ENCODE measurements at regions not wholly inside any gene's neighbourhood (a gene's known extent, or its start where the extent isn't known, plus 50 kb on each side); places are given as distances from the start of the nearest gene placed in this dataset.

GRCh38 chr17:54085020-54085419 lies 262.3 kb downstream of the KIF2B start:
- H3K27ac ChIP-seq (replicated peaks), result no peak overlapping the region
- no peak overlapping the region for H3K4me3 ChIP-seq
- no peaks in the 10 kb centered on the region for H3K4me1 ChIP-seq
- H3K27me3 ChIP-seq (ENCODE audit: low read depth), result no peaks in the 10 kb centered on the region
- no peak for DNase-seq
- intact Hi-C loops (cut with micrococcal nuclease), result no loop called here
- H3K9me3 ChIP-seq (replicated peaks), result peaks cover 16% of the 10 kb centered on the region
- no peaks in the 10 kb centered on the region for H3K36me3 ChIP-seq
- no peak for TF ChIP-seq CTCF (IDR thresholded peaks at IDR 0.05; ENCODE audit: borderline replicate concordance)

- no peak overlapping the region for H3K27ac ChIP-seq (replicated peaks)
- no peaks in the 10 kb centered on the region for H3K27me3 ChIP-seq (ENCODE audit: low read depth)
- no peaks in the 10 kb centered on the region for H3K36me3 ChIP-seq
- H3K4me3 ChIP-seq, result no peak overlapping the region
- H3K4me1 ChIP-seq, result no peaks in the 10 kb centered on the region
- no peak for DNase-seq
- peaks cover 25% of the 10 kb centered on the region for H3K9me3 ChIP-seq (replicated peaks)
- intact Hi-C loops (cut with micrococcal nuclease), result no loop called here
- TF ChIP-seq CTCF (IDR thresholded peaks at IDR 0.05; ENCODE audit: borderline replicate concordance), result no peak
Measured at GRCh38 chr17:54085934-54086333, 263.2 kb downstream of the KIF2B start.

GRCh38 chr17:54096216-54096615 lies 273.5 kb downstream of the KIF2B start:
- intact Hi-C loops (cut with micrococcal nuclease), result no loop called here

GRCh38 chr17:54099221-54099620 lies 276.5 kb downstream of the KIF2B start:
- Histone ChIP-seq H3K27ac (replicated peaks) (no peak overlapping the region), H3K27me3 (ENCODE audit: low read depth) (no peaks in the 10 kb centered on the region), H3K4me3 (no peak overlapping the region), H3K4me1 (no peaks in the 10 kb centered on the region), H3K36me3 (no peaks in the 10 kb centered on the region), H3K9me3 (replicated peaks) (peaks cover 26% of the 10 kb centered on the region)
- TF ChIP-seq CTCF (IDR thresholded peaks at IDR 0.05; ENCODE audit: borderline replicate concordance), result no peak
- intact Hi-C loops (cut with micrococcal nuclease), result no loop called here
- no peak for DNase-seq

More at GRCh38 chr17:54096216-54096615, 273.5 kb downstream of the KIF2B start:
- no peak overlapping the region for H3K4me3 ChIP-seq
- TF ChIP-seq CTCF (IDR thresholded peaks at IDR 0.05; ENCODE audit: borderline replicate concordance), result no peak
- DNase-seq, result no peak
- H3K27ac ChIP-seq (replicated peaks), result no peak overlapping the region
- no peaks in the 10 kb centered on the region for H3K27me3 ChIP-seq (ENCODE audit: low read depth)
- H3K4me1 ChIP-seq, result no peaks in the 10 kb centered on the region
- H3K9me3 ChIP-seq (replicated peaks), result peaks cover 11% of the 10 kb centered on the region
- no peaks in the 10 kb centered on the region for H3K36me3 ChIP-seq

GRCh38 chr17:54102246-54102645 lies 279.5 kb downstream of the KIF2B start:
- DNase-seq, result no peak
- Histone ChIP-seq H3K36me3 (no peaks in the 10 kb centered on the region), H3K27me3 (ENCODE audit: low read depth) (no peaks in the 10 kb centered on the region), H3K4me1 (no peaks in the 10 kb centered on the region), H3K4me3 (no peak overlapping the region), H3K27ac (replicated peaks) (no peak overlapping the region), H3K9me3 (replicated peaks) (peaks cover 53% of the 10 kb centered on the region)
- TF ChIP-seq CTCF (IDR thresholded peaks at IDR 0.05; ENCODE audit: borderline replicate concordance), result no peak
- intact Hi-C loops (cut with micrococcal nuclease), result no loop called here

GRCh38 chr17:54111576-54111975 lies 288.8 kb downstream of the KIF2B start:
- no peak for DNase-seq

More at GRCh38 chr17:54111576-54111975, 288.8 kb downstream of the KIF2B start:
- no peak overlapping the region for H3K27ac ChIP-seq (replicated peaks)
- H3K4me1 ChIP-seq, result no peaks in the 10 kb centered on the region
- peaks cover 16% of the 10 kb centered on the region for H3K9me3 ChIP-seq (replicated peaks)
- intact Hi-C loops (cut with micrococcal nuclease), result no loop called here
- no peak overlapping the region for H3K4me3 ChIP-seq
- no peaks in the 10 kb centered on the region for H3K36me3 ChIP-seq
- no peaks in the 10 kb centered on the region for H3K27me3 ChIP-seq (ENCODE audit: low read depth)
- TF ChIP-seq CTCF (IDR thresholded peaks at IDR 0.05; ENCODE audit: borderline replicate concordance), result no peak
